RPMI8226 (cell line): ENCODE measurements at regions not wholly inside any gene's neighbourhood (a gene's known extent, or its start where the extent isn't known, plus 50 kb on each side); places are given as distances from the start of the nearest gene placed in this dataset.
"Not testable (repeated sequence)": the region's sequence is repeated elsewhere in the genome, so short reads cannot be mapped to it uniquely, and the experiment has no call there.

Source experiments
- DNase-seq: peaks from one replicate; pipeline ENCODE4 v3.0.0-alpha.2; 2015

DNA sequence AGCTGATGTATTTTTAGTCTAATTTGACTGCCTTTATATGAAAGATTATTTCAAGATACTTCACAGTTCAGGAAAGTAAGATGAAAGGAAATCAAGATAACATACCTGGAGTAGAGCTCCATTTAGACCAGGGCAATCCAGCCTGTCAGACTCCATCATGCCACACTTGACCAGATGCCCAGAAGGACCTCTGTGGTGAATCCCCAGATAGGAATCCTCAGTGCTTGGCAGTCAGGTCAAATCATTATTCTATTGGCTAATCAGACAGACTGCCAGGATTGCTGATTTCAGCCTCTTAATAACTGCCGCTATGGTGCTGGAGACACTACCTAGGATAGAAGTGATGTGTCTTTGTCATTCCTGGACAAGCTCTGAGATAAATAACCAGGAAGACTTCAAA is 404.2 kb downstream of the STK39 start:
- no peak for DNase-seq

DNA sequence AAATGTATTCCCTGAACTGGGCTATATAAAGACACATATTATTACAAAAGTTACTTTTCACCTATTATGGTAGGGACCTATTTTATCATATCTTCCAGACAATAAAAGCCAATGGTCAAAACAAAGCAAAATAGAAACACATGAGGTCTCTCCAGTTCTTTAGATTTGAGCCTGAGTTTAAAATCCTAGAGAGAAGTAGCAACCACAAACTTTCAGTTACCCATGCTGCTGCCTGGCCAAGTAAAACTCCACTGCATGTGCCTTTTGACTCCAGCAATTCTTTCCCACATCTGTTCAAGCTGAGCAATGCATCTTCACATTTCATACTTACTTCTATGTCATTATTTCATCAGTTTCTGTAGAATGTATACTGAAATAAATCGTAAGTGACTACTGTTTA is 405.3 kb downstream of the STK39 start:
- no peak for DNase-seq

DNA sequence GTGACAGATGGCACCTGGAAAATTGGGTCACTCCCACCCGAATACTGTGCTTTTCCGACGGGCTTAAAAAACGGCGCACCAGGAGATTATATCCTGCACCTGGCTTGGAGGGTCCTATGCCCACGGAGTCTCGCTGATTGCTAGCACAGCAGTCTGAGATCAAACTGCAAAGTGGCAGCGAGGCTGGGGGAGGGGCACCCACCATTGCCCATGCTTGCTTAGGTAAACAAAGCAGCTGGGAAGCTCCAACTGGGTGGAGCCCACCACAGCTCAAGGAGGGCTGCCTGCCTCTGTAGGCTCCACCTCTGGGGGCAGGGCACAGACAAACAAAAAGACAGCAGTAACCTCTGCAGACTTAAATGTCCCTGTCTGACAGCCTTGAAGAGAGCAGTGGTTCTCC is 412.1 kb downstream of the STK39 start:
- DNase-seq: not testable (repeated sequence)

DNA sequence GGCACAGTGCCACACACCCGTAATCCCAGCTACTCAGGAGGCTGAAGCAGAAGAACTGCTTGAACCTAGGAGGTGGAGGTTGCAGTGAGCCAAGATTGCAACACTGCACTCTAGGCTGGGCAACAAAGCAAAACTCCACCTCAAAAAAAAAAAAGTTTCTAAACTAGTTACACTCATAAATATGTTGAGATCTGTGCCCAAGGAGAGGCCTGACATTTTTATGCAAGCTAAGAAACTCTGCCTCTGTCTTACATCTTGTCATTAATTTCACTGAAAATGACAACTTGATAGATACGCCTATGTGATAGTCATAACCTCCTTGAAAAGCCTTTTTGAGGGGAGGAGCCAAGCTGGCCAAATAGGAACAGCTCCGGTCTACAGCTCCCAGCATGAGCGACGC is 412.7 kb downstream of the STK39 start:
- no peak for DNase-seq

DNA sequence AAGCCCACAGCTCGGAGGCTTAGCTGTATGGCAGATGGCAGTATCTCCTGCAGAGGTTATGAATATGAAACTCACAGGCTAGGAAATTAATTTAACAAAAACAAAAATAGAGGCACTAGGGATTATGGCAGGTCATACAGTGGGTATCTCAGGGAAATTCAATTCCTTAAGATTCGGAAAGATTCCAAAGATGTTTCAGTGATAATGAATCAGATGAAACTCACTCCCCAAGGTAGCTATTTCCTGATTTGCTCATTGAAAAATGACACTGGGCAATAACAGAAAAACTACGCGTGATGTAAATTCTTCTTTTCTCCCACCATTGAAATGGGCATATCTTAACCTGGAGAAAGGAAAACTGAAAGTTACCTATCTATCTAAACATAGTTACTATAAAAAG is 414.1 kb downstream of the STK39 start:
- no peak for DNase-seq

DNA sequence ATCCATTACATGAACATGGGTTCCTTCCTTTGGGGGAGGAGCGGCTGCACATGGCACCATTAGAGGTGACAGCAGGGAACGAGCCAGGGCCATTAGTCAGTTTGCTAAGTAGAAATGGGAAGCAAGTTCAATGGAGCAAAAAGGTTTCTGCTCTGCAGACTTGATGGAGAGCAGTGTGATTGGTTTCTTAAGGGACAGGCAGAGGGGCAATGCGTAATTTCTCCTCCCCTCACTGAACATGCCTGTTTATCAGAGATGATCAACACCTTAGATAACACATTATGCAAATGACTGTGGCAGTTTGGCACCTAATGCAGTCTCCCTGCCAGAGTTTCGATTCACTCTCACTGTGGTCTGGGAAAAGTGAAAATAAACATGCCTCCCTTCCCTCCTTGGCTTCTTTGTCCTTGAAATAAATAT is 414.5 kb downstream of the STK39 start:
- no peak for DNase-seq

DNA sequence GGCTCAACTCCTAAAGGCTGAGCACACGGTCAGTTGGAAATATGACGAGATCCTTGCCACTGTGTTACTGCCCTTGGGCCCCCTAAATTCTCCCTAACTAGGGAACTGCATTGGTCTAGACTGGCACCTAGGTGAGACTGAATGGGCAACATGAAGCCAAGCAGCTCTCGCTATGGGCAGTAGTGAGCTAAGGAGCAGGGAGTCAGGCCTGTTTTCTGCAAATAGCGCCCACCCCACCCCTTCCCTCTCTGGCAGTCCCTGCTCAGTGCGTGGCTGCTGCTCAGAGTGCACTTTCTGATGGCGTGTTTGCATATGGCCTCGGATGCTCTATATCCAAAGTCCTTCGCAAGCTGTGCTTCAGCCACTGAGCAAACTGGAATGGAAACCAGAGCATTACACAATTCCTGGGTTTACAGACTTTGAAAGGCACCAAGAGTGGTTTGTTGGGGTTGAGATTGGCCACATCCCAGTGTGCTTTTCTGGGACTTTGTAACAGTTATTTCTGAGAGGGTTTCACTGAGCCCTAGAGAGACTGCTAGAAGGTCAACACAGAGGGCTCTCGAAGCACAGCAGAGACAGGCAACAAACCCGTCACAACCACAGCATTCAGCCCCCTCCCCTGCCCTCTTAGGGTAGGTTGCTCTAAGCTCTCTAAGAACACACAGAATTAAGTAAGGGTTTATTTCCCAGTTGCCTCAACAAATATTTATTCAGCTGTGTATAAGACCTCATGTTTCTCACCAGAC is 419.9 kb downstream of the STK39 start:
- DNase-seq: no peak

DNA sequence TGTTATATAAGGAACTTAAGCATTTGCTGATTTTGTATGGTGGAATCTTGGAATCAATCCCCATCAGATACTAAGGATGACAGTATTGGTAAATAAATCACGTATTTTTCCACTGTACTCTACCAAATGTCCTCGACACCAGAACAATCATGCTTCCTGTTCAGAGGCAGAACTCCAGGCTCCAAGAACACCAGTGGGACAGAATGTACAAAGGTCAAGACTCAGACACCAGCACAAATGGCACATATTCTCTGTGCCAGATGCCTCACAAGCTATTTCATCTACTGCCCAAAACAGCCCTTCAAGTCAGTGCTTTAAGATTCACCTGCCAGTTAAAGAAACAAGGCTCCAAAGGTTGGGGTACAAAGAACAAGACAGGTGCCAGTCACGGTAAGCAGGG is 420.5 kb downstream of the STK39 start:
- DNase-seq: no peak

DNA sequence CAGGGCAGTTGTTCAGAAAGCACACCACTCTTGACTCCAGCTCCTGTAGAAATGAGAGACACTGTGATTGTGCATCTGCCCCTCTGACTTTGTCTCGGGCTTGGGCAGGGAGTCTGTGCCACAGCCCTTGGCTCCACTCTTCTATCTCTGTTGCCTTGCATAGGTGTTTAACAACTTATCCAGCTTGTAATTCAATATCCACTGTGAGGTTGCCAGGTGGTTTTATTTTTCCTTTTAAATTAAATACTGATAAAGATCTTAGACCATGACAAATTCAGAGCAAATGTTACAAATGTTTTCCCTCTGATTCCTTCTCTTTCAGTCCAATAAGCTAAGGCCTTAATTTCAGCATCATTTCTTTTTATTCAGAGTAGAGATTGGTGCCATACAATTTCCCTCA is 421.7 kb downstream of the STK39 start:
- DNase-seq: no peak

- DNase-seq: no peak
Observed at GRCh38 chr2:167822690-167823465, 424.5 kb downstream of the STK39 start.

DNA sequence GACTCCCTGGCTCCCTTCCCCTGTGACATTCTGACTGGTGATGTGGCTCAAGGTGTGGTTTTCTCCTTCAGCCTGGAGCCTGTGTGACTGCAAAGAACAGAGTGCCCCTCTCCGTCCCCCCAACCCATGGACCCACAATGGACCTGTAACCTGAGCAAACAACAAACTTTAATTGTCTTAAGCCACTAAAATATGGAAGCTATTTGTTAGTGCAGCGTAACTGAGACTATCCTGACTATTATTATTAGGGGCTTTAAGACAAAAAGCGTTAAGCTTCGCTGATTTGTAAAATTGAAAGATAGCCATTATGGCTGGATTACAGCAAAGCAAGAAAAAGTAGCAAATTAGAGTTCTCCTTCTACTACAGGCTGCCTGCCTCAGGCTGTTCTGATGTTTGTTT is 426.9 kb downstream of the STK39 start:
- no peak for DNase-seq

- no peak for DNase-seq
Observed at GRCh38 chr2:167818521-167818920, 428.9 kb downstream of the STK39 start.

DNA sequence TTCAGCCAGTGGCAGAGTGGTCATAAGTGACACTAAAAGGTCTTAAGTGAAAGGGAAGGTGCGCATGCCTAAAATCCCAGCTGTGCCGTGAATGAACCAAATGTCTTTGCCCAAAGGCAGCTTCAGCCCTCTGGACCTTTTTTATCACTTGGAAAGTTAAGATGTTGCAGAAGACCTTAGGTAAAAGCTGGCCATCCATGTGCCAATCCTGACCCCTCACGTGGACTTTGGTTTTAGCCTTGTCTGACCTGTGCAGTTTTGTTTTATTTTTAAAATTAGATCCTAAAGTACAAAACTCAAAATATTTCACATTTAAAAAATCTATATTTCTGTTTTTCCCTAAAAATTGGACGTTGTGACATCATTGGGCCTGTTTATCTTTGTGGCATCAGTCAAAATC is 429.5 kb downstream of the STK39 start:
- DNase-seq: no peak

GRCh38 chr2:167817422-167817821 is 430.0 kb downstream of the STK39 start:
- DNase-seq: no peak

GRCh38 chr2:167816874-167817290 is 430.5 kb downstream of the STK39 start:
- no peak for DNase-seq

DNA sequence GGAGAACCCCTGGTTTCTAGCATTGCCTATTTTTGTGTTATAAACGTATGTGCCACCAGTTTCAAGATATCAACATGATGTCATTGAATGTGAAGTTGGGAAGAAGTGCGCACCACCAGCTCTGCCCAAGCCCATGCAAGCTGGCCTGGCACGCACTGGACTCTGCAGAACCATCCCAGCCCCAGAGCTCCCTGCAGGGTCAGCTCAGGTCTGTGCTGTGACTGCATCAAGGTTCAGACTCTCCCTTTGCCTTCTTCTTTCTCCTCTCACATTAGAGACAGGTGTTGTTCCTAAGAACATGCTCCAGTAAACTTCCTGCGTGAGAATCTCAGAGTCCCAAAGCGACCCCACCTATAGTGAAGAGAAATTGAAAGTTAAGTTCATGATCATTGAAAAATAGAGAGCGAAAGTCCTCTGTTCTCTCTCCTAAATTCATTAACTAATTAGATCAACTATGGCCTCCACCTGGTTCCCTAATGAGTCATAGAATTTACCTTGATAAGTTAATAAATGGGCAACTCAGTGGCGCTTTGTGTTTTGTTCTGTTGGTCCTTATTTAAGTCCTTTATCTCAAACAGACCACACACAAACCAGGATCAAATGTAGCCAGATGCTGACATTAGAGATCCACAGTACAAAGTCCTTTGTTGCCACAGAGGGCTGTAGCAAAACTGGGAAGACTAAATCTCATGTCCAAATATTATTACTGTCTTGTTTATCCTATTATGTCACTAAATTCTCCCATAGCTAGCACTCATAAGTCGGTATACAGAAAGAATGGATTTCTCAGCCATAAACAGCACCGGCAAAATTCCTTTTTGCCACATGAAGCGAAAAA is 432.3 kb downstream of the STK39 start:
- DNase-seq: no peak

GRCh38 chr2:167814482-167814880 is 432.9 kb downstream of the STK39 start:
- not testable (repeated sequence) for DNase-seq

DNA sequence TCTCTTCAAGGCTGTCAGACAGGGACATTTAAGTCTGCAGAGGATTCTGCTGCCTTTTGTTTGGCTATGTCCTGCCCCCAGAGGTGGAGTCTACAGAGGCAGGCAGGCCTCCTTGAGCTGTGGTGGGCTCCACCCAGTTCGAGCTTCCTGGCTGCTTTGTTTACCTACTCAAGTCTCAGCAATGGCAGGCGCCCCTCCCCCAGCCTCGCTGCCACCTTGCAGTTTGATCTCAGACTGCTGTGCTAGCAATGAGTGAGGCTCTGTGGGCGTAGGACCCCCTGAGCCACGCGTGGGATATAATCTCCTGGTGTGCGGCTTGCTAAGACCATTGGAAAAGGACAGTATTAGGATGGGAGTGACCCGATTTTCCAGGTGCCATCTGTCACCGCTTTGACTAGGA is 437.6 kb downstream of the STK39 start:
- not testable (repeated sequence) for DNase-seq

GRCh38 chr2:167803449-167803988 is 443.9 kb downstream of the STK39 start:
- no peak for DNase-seq

DNA sequence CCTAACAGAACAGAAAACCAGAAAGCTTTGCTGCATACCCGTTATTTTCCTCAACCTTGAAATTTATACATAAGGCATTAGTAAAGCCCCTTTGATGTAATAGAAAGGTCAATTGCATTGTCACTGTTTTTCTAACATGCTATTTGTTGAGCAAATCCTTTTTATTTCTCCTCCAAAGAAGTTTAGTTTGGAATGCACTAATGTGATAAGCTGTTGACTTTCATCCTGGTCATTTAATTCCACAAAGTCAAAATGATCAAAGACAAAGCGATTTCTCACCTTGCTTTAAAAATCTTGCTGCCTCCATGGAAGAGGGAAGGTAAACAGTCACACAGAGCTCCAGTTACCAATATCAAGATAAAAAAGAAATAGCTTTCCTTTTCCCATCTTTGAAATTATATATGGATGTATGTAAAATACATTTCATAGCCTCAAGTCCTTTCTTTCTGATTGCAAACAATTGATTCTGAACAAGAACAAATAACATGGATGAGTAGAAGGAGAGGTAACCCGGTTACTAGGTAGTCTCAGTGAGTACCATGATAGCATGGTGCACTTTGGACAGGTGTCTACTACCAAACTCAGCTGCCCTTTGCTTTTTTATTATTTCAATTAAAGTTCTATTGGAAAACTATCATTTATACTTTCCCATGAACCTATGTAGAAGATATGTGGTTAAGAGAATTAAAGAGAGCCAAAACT is 452.7 kb downstream of the STK39 start:
- DNase-seq: no peak

DNA sequence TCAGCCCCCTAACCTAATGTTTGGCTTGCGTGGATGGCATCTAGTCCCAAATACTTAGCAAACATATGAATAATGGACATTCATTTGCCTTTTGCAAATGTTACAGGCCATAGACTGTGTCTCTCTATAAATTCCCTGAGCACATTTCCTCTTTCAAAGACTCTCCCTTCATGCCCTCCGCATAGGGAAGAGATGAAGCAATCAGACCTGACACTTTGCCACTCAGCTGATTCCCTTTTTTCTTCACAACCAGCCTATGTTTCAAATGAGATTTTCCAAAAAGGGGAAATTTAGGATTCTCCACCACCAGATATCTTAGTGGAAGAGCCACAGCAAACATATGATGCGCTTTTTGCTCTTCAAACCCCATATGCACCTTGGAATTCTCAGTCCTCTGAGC is 453.7 kb downstream of the STK39 start:
- no peak for DNase-seq

DNA sequence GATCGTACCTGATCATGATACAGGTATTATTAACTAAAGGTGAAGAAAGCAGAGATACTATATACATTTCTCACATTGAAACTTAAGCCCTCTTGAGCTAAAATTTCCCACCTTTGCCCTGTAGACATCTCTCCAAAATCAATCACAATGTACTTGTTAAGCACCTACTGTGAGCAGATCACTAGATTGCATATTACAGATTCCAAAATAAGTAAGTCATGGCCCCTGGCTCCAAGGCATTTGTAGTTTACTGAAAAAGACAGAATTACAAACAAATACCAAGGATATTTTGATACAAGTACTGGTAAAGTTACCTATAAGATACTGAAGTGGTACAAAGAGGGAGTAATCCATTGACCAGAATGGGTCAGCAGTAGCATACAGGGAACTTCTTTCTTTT is 455.3 kb downstream of the STK39 start:
- DNase-seq: no peak
